Neural cell (in vitro differentiated cells): ENCODE measurements at regions not wholly inside any gene's neighbourhood (a gene's known extent, or its start where the extent isn't known, plus 50 kb on each side); places are given as distances from the start of the nearest gene placed in this dataset.

Experiments used
- H2AFZ ChIP-seq: fragments of 200-600, 300-800 bp; sonication (generic), shearing (Covaris generic); 2 replicates; pipeline ENCODE4 v1.6.0; 2014; ENCODE audit warnings: low read depth, mild to moderate bottlenecking, antibody characterized with exemption, low read length, moderate library complexity
- H3F3A ChIP-seq: fragments of 200-600 bp; shearing (Covaris generic); 2 replicates; pipeline ENCODE4 v1.6.1; 2016; ENCODE audit warnings: mild to moderate bottlenecking, moderate library complexity, mixed read lengths, antibody characterized with exemption, low read length; ENCODE audit not compliant: insufficient read depth, poor library complexity, severe bottlenecking
- H3K27ac ChIP-seq: fragments of 200-600, 300-800 bp; sonication (generic), shearing (Covaris generic); 2 replicates; pipeline ENCODE4 v1.5.1; 2014; ENCODE audit warnings: mild to moderate bottlenecking, low read length, moderate library complexity
- H3K27me3 ChIP-seq: fragments of 300-800, 200-600 bp; sonication (generic), shearing (Covaris generic); 2 replicates; pipeline ENCODE4 v1.6.0; 2014; ENCODE audit warnings: mild to moderate bottlenecking, low read depth, low read length, moderate library complexity; ENCODE audit not compliant: insufficient read depth
- H3K36me3 ChIP-seq: fragments of 300-800, 200-600 bp; sonication (generic), shearing (Covaris generic); 2 replicates; pipeline ENCODE4 v1.5.1; 2014; ENCODE audit warnings: mild to moderate bottlenecking, antibody characterized with exemption, low read length, moderate library complexity; ENCODE audit not compliant: insufficient read depth
- H3K4me2 ChIP-seq: fragments of 300-800, 200-600 bp; sonication (generic), shearing (Covaris generic); 2 replicates; pipeline ENCODE4 v1.6.0; 2014; ENCODE audit warnings: mild to moderate bottlenecking, low read length
- H3K4me3 ChIP-seq: fragments of 300-800, 200-600 bp; sonication (generic), shearing (Covaris generic); 2 replicates; pipeline ENCODE4 v1.5.1; 2014; ENCODE audit warnings: mild to moderate bottlenecking, low read length, moderate library complexity
- H3K79me2 ChIP-seq: fragments of 200-600 bp; shearing (Covaris generic); replicated peaks from 2 replicates; pipeline ENCODE4 v1.6.0; 2014; ENCODE audit warnings: mild to moderate bottlenecking, low read length, moderate library complexity; ENCODE audit not compliant: insufficient read depth
- H3K9ac ChIP-seq: fragments of 300-800, 200-600 bp; sonication (generic), shearing (Covaris generic); 2 replicates; pipeline ENCODE4 v1.6.1; 2016; ENCODE audit warnings: mild to moderate bottlenecking, low read length, mixed read lengths
- H3K9me2 ChIP-seq: fragments of 200-600 bp; shearing (Covaris generic); 2 replicates; pipeline ENCODE4 v1.6.1; 2016; ENCODE audit warnings: mild to moderate bottlenecking, low read length, mixed read lengths; ENCODE audit not compliant: insufficient read depth
- H3K9me3 ChIP-seq: fragments of 200-600, 300-800 bp; sonication (generic), shearing (Covaris generic); 2 replicates; pipeline ENCODE4 v1.6.1; 2016; ENCODE audit warnings: mild to moderate bottlenecking, mixed run types, low read length, moderate library complexity, mixed read lengths
- H4K20me1 ChIP-seq: fragments of 200-600 bp; shearing (Covaris generic); 2 replicates; pipeline ENCODE4 v1.6.1; 2016; ENCODE audit warnings: mild to moderate bottlenecking, mixed run types; ENCODE audit not compliant: insufficient read depth
- CTCF ChIP-seq: fragments of 450-650 bp; IDR thresholded peaks from 2 replicates; pipeline ENCODE4 v1.5.1; 2014; ENCODE audit warnings: antibody characterized with exemption, mild to moderate bottlenecking, moderate library complexity; ENCODE audit not compliant: poor library complexity, severe bottlenecking
- EP300 ChIP-seq: fragments of 450-650 bp; conservative IDR thresholded peaks from 2 replicates; pipeline ENCODE4 v1.6.1; 2014; ENCODE audit warnings: antibody characterized with exemption, mild to moderate bottlenecking, moderate library complexity; ENCODE audit not compliant: poor library complexity, severe bottlenecking
- EZH2 ChIP-seq: fragments of 200-600, 300-800 bp; shearing (Covaris generic), sonication (generic); IDR thresholded peaks from 2 replicates; pipeline ENCODE4 v1.6.1; 2014; ENCODE audit warnings: antibody characterized with exemption, low read length, borderline replicate concordance, mild to moderate bottlenecking; ENCODE audit not compliant: insufficient read depth, poor library complexity, severe bottlenecking
- MXI1 ChIP-seq: fragments of 450-650 bp; conservative IDR thresholded peaks from 2 replicates; pipeline ENCODE4 v1.6.1; 2014; ENCODE audit warnings: antibody characterized with exemption, mild to moderate bottlenecking; ENCODE audit not compliant: poor library complexity, severe bottlenecking
- POLR2AphosphoS5 ChIP-seq: IDR thresholded peaks from 2 replicates; pipeline ENCODE4 v1.6.1; 2012
- REST ChIP-seq: IDR thresholded peaks from 2 replicates; pipeline ENCODE4 v1.6.1; 2012; ENCODE audit warnings: borderline replicate concordance
- SMC3 ChIP-seq: fragments of 450-650 bp; conservative IDR thresholded peaks from 2 replicates; pipeline ENCODE4 v1.6.1; 2014; ENCODE audit warnings: antibody characterized with exemption, mild to moderate bottlenecking, moderate library complexity; ENCODE audit not compliant: poor library complexity

GRCh38 chr6:88238065-88238464, 71.9 kb upstream of the CNR1 start:
- Histone ChIP-seq H3K27me3 (no peaks in the 10 kb centered on the region), H3K4me3 (no peak overlapping the region), H3F3A (no peaks in the 10 kb centered on the region), H3K79me2 (no peaks in the 10 kb centered on the region), H3K9me3 (no peaks in the 10 kb centered on the region), H3K36me3 (no peaks in the 10 kb centered on the region), H2AFZ (no peak overlapping the region), H3K9me2 (no peaks in the 10 kb centered on the region), H3K27ac (no peak overlapping the region), H3K9ac (no peak overlapping the region), H4K20me1 (no peaks in the 10 kb centered on the region), H3K4me2 (no peak overlapping the region)
- TF ChIP-seq CTCF (no peak), EZH2 (no peak), REST (no peak), SMC3 (no peak), MXI1 (no peak)

DNA sequence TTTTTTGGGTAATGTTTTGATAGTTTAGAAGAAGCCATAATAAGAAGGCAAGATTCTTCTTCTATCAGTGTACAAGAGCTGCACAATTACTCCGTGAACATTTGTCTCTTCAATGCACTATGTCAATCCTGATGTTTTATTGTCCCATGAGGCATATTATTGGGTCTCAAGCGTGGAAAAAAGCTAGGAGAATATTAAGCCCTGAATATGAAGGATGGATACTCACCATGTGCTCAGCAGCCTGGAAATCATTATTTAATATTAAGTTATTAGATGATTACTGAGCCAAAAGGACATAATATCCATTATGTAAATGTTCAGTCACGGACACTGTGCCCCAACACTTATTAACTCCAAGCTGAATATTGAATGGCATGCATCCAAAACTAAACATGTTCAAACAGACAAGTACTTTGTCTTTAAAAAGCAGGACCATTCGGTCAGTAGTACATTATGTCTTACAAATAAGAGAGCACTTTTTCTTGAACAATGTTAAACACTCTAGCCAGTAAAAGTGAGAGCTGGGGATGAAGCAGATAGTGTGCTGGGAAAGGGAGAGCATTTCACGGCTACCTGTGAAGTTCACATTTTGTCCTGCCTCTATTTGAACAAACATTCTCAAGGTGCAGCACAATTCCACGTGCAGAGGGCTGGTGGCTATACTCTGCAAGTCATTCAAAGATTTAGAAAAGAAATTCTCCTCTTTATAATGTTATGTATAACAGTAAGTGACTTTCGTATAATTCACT, 70.6 kb upstream of the CNR1 start:
- H2AFZ ChIP-seq = no peak overlapping the region
- no peak overlapping the region for H3K9ac ChIP-seq
- no peaks in the 10 kb centered on the region for H3F3A ChIP-seq
- TF ChIP-seq POLR2AphosphoS5 = peak; percentile 46
- TF ChIP-seq MXI1 = no peak
- TF ChIP-seq EP300 = no peak
- TF ChIP-seq CTCF = no peak
- no peaks in the 10 kb centered on the region for H3K27me3 ChIP-seq
- H3K4me3 ChIP-seq = no peak overlapping the region
- no peak overlapping the region for H3K4me2 ChIP-seq
- no peaks in the 10 kb centered on the region for H3K36me3 ChIP-seq
- no peaks in the 10 kb centered on the region for H4K20me1 ChIP-seq
- H3K9me2 ChIP-seq = no peaks in the 10 kb centered on the region
- no peaks in the 10 kb centered on the region for H3K9me3 ChIP-seq
- H3K79me2 ChIP-seq = no peaks in the 10 kb centered on the region
- H3K27ac ChIP-seq = no peak overlapping the region
